Karpas-422 (cell line): ENCODE measurements at regions not wholly inside any gene's neighbourhood (a gene's known extent, or its start where the extent isn't known, plus 50 kb on each side); places are given as distances from the start of the nearest gene placed in this dataset. TPM values are rescaled to one million over a fixed set of nuclear protein-coding genes. Genes with fewer than 3 reads are reported as not detected.

Source experiments
- small RNA-seq: library from RNA; depleted of rRNA; stranded (forward); fragments of <200 nt; gene quantifications from one replicate; pipeline ENCODE3, GENCODE V24; 2014

Small RNAs in the stretch of these regions (small RNA-seq; reads per million reads assigned to genes)
- not detected for gene AL049874.2
